ENCODE measurements at regions not wholly inside any gene's neighbourhood (a gene's known extent, or its start where the extent isn't known, plus 50 kb on each side); places are given as distances from the start of the nearest gene placed in this dataset.
"Not testable (repeated sequence)": the region's sequence is repeated elsewhere in the genome, so short reads cannot be mapped to it uniquely, and the experiment has no call there.

DNA sequence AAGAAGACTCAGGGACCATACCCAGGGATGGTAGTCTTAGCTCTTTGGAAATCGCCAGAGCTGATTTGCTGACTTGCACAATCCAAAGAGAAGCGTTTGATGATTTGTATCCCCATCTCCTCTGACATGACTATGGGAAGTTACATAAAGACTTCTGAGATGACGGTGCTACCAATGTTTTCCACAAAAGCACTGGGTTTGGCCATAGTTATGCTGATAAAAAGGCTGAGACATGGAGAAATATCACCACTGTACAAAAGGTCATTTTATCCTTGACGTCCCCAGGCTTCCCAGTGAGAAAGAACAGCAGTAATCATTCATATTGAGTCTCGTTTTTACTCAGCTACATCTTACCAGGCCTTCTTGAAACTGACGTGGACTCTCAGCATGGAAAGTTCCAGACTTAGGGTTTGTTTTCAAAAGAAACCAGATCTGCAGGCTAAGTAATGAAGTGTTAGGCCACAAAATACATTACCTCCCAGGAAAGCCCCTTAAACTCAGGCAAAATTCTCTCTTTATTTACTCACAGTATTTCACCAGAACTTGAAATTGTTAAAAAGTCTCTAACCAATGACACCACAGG is 370.3 kb upstream of the JARID2 start:
- no peak for DNase-seq (ENCODE audit: low read depth)

DNA sequence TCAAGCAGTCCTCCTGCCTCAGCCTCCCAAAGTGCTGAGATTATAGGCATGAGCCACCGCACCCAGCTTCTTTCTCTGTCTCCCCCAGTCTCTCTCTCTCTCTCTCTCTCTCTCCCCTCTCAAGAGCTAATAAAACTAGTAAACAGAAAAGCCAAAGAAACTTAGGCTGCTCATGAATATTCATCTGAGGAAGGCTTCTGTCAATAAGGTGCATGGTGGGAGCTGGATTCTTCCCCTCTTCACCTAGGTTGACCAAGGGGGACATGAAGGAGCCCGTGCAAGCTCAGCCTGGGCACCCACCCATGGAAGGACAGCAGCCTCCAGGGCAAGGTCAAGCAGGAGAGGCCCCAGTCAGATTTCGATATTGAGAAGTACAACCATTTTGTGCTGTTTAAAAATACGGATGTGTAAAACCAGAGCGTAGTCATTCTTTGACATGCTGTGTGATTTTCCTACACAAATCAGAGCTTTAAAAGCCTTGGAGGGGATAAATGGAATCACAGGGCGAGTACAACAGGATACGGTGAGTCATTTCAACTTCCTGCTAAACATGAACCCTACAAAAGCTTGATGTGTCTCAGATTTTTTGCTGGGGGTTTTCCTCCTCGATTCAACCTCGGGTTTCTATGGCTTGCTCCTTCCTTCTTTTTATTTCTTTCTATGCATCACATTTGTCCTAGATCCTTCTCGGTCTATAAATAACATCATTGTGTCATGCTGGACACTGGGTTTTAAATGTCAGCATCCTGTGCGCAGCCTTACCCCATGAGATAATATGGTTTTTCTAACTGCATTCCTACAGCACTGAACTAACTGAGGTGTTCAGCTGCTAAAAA is 368.9 kb upstream of the JARID2 start:
- DNase-seq (ENCODE audit: low read depth), result no peak

DNA sequence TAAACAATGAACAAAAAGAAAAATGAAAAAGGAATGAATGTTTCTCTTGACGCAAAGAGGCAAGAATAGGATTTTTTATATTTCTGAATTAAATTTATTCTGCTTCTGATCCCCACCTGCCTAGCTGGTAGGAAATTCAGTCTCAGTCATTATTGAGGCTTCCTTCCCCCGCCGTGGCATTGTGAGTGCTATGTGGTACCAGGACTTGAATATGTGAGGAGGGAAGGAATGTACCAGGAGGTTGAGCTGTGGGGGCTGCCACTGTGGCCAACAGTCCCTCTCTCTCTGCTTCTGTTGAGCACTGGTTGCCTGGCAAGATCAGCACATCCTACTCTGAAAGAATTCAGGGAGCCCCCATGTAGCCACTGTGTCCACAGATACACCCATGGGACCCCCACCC is 368.1 kb upstream of the JARID2 start:
- no peak for DNase-seq (ENCODE audit: low read depth)

DNA sequence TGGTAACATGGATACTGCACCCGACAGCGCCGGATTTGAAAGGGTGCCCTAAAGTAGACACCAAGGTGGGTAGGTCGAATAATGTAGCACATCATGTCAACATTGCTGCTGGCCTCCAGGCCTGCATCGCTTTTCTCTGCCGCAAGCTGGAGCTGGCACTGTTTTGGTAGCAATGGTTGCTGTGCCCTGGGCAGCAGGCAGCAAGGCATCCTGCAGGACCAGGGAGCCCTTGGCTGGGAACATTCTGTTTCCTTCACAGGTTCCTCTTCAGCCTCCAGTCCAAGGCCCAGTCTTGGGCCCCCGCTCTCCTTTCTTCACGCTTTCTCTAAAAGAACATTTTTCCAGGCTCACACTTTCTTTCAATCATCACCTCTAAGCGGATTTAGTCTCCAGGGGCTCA is 365.8 kb upstream of the JARID2 start:
- no peak for DNase-seq (ENCODE audit: low read depth)

DNA sequence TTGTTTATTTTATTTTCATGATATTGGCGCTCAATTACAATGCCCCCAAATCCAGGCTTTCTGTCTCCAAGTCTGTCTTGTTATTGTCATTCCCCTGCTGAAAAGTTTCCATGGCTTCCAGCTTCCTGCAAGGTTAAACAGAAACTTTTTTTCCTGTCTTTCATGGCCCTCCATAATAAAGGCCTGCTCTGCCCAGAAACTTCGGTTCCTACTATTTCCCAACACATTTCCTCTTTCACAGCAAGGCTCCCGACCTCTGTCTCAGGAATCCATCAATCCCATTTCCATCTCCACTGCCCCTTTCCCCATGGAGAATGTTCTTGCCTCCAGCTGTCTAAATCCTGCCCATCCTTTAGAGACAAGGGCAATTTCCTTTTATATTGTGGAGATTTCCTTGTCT is 365.2 kb upstream of the JARID2 start:
- no peak for DNase-seq (ENCODE audit: low read depth)

DNA sequence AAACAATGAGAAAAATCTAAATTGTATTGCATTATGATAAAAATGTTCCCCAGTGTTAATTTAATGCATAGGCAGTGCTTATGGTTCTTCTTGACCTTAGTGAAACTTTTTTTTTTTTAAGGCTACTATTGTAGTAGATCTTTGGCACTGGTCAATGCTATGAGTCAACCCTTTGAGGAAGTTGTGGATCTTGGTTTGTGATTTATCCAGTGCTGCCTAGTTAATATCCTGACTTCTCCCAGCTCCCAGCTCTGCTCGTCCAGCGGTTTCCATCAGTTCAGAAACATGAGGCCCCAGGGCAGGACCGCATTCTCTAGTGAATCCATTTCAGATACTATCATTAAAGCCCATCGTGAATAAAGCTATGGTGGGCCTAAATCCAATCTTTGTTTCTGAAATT is 364.5 kb upstream of the JARID2 start:
- no peak for DNase-seq (ENCODE audit: low read depth)

DNA sequence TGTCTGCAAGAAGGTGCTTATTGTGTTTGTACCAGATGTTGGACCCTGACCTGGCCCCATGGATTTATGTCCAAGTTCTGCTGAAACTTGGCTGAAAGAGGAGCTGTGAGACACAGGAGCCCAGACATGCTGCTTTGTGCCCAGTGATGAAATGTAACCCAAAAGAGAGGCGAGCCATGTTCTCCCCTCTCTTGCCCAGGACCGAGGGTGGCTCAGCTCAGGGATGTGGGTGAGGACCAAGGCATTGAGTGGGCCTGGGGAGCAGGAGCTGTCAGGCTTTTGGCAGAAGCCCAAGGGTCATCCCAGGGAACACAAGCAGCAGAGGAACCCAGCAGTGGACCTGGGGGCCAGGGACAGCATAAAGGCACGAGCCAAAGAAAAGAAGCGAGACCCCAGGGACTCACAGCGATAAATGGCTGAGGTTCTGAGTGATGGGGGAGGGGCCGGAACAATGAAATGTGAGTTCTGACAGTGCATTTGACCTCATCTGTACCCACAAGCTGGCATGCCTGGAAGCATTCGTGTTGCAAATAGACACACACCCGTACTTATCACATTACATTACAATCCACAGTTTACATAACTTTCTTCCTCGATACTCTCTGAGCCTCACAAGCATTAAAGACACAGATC is 363.4 kb upstream of the JARID2 start:
- no peak for DNase-seq (ENCODE audit: low read depth)

DNA sequence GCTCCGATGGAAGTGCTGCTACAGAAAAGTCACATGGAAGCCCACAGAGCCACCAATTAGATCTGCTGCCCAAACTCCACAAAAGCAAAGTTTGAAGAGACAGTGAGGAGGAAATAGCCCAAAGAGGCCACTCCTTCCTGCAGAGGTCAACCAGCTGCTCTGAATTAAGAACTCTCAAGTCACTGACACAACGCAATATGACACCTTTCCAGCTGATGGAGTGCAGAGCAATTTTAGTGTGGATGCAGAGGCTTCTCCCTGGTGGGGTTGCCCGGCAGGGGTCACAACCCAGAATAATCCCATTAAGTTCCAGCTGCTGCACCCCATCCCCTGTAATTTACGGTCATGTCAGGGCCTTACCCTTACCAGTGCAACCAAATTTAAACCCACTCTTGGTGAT is 361.9 kb upstream of the JARID2 start:
- DNase-seq (ENCODE audit: low read depth), result no peak

DNA sequence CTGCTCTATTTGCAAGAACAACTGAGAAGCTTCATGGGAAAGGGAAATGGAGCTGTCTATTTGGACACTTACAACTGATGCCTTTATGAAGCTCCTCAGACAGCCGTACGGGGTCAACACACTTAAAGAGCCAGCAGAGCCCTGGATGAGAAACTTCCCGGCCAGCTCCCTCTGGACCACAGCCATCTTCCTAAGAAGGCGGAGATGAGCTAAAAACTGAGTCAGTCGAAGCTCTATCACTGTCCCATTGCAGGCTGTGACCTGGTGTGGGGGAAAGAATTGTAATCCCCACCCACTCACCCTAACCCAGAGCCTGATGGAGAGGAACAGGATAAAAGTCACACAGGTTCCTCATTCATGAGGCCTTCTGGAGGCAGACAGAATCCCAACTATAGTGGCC is 360.4 kb upstream of the JARID2 start:
- no peak for DNase-seq (ENCODE audit: low read depth)

DNA sequence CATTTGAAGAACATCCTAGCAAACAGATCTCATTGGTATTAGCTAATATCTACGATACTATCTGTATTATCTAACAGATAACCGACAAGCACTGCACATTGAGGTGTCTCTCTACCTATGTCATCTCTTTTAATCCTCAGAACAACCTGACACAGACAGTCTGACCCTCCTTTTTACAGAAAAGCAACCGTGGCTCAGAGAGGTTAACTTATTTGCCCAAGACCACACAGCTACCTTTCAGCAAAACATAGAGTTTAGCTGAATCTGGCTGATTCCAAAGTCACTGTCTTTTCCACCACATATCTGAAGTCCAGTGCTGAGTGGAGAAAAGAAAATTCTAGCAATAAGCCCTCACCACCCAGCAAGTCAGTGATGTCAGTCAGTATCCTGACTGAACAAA is 358.7 kb upstream of the JARID2 start:
- no peak for DNase-seq (ENCODE audit: low read depth)

DNA sequence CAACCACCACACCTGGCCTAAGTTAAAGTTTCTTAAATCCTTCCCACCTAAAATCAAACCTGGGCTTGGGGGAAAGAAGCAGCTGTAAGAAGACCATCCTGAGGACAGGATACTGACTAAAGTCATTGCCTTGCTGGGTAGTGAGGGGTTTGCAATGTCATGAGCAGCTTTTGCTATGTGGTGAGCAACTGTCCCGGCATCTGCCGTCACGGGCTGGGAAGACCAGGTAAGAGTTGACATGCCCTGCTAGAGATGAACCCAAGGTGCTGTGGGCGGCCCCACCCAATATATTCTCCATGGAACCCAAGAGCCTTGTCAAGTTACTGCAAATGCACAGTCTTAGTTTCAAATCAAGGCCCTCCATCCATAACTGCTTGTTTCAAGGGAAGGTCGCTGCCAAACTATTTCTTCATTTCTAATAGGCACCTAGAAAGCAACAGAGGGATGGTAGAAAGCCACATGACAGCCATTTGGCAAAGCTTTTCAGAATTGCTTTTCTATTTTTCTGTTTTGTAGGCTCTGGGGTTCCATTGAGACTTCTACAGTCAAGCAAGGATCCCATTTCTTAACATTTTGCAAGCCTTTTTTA is 357.8 kb upstream of the JARID2 start:
- DNase-seq (ENCODE audit: low read depth), result no peak

DNA sequence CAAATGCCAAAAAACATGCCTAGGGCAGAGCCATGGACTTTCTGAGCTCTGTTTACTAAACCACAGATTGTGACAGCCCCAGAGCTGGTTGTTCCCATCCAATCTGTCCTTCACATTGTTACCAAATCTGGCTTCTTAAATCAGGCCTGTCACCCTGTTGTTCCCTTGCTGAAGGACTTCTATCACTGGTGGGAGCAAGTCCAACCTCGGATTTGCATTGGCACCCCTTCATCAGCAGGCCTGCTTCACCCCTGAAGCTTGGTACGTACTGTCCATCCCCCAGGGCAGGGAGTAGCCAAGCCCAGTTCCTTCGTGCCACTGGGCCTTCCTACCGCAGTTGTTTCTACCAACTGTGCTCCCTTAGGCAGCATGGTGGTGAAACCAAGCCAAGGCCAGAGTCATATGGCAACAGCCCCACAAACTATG is 357.3 kb upstream of the JARID2 start:
- no peak for DNase-seq (ENCODE audit: low read depth)

DNA sequence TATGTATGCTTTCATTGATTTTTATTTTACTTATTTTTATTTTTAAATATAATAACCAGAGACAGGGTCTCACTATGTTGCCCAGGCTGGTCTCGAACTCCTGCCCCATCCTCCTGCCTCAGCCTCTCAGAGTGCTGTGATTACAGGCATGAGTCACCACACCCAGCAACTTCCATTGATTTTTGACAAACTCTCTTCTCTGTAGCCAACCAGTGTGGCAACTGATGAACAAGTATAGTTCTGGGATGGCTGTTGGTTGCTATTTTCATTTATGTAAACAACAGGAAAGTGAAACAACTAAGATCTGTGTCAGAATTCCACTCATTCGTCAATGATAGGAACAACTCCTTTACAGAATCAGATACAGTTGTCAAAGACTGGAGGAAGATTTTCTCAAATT is 356.7 kb upstream of the JARID2 start:
- no peak for DNase-seq (ENCODE audit: low read depth)

DNA sequence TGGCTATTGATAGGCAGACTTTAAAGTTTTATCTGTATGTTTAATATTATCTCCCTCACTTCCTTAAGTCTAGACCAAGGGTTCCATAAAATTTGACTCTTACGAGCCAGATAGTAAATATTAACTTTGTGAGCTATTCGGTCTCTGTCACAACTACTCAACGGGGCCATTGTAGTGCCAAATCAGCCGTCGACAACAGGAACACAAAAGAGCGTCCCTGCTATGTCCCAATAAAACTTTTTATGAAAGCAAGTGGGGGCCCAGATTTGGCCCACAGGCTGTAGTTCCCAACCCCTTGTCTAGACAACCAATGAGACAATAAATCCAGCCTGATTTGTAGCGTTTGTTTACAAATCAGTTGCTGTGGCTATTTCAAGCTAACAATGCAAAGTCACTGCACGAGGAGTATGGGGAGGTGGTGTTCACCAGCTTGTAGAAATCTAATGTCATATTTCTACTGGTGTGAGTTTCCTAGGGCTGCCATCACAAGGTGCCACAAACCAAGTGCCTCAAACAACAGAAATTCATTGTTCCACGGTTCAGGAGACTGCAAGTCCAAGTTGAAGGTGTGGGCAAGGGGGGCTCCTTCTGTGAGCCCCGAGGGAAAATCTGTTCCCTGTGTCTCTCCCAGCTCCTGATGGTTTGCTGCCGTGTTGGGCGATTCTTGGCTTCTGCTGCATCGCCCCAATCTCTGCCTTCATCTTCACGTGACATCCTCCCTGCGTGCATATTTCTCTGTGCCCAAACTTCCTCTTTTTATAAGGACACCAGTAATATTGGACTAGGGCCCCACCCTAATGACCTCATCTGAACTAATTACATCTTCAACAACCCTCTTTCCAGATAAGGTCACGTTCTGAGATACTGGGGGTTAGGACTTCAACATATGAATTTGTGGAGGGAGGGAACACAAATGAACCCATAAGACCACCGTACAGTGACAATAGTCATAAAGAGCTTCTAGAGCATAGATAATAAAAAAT is 356.0 kb upstream of the JARID2 start:
- no peak for DNase-seq (ENCODE audit: low read depth)

DNA sequence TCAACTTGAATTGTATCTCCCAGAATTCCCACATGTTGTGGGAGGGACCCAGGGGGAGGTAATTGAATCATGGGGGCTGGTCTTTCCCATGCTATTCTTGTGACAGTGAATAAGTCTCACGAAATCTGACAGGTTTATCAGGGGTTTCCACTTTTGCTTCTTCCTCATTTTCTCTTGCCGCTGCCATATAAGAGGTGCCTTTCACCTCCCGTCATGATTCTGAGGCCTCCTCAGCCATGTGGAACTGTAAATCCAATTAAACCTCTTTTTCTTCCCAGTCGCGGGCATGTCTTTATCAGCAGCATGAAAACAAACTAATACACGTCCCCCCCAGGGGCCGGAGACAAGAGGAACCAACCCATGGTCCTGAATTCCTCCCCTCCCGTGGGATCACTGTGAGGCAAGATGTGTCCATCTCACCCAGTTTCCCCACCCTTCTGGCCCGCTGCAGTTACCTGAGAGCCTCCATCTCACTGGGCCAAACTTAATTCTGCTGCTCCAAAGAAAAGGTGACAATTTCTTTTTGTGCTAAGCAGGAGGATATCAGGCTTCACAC is 354.0 kb upstream of the JARID2 start:
- DNase-seq (ENCODE audit: low read depth), result not testable (repeated sequence)

DNA sequence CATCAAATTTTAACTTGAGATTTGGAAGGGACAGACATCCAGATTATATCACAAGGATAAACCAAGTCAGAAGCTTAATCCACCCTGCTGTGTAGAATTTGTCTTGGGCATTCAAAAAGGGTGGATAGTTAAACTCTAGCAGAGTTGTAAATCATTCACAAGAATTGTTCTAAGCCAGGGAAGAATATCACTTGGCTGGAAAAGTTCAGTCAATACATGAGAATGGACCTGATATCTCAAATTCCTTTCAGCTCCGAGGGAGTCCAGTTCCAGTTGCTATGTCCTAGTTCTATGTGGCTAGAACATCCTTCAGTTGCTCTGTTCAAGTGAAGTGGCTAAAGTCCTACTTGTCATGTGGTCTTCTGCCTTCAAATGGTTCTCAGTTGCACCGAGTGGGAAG is 351.8 kb upstream of the JARID2 start:
- DNase-seq (ENCODE audit: low read depth), result no peak

DNA sequence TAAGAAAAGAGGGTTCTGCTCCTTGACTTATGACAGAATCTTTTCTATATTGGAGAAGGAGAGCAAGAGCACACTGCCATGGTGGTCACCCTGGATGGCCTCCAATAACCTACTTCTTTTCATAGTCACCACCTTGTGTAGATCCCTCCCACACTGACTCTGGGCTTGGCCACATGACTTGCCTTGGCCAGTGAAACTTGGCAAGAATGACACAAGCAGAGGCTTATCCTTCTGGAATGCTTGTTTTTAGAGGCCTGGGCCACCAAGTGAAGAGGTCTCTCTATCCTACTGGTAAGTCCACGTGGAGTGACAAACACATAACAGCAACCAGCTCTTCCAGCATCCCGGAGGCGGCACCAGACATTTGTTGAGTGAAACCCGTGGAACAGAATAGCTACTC is 349.4 kb upstream of the JARID2 start:
- no peak for DNase-seq (ENCODE audit: low read depth)

DNA sequence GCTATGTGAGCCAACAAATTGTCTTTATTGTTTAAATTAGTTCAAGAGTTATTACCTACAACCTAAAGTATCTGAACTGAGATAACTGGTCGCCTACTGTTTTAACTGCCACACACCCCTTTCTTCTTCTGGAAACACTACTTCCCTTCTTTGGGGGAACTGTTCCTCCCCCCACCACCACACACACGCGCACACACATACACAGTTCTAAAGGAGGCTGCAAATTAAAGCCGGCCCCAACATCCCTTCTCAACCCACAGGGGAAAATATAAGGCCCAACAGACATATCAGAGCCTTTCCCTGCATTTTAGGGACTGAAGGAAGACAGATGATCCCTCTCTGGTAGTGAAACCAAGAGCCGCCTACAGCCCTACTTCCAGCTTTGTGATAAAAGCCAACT is 348.0 kb upstream of the JARID2 start:
- no peak for DNase-seq (ENCODE audit: low read depth)

DNA sequence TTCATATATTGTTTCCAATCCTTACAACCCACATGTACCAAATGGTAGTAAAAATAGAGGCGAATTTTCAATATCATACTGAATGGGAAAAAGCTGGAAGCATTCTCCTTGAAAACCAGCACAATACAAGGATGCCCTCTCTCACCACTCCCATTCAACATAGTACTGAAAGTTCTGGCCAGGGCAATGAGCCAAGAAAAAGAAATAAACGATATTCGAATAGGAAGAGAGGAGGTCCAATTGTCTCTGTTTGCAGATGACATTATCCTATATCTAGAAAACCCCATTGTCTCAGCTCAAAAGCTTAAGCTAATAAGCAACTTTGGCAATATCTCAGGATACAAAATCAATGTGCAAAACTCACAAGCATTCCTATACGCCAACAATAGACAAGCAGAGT is 346.4 kb upstream of the JARID2 start:
- not testable (repeated sequence) for DNase-seq (ENCODE audit: low read depth)

DNA sequence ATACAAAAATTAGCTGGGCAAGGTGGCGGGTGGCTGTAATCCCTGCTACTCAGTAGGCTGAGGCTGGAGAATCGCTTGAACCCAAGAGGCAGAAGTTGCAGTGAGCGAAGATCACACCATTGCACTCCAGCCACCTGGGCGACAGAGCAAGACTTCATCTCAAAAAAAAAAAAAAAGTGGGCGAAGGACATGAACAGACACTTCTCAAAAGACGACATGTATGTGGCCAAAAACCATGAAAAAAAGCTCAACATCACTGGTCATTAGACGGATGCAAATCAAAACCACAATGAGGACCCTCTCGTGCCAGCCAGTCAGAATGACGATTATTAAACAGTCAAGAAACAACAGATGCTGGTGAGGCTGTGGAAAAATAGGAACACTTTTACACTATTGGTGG is 344.9 kb upstream of the JARID2 start:
- no peak for DNase-seq (ENCODE audit: low read depth)

DNA sequence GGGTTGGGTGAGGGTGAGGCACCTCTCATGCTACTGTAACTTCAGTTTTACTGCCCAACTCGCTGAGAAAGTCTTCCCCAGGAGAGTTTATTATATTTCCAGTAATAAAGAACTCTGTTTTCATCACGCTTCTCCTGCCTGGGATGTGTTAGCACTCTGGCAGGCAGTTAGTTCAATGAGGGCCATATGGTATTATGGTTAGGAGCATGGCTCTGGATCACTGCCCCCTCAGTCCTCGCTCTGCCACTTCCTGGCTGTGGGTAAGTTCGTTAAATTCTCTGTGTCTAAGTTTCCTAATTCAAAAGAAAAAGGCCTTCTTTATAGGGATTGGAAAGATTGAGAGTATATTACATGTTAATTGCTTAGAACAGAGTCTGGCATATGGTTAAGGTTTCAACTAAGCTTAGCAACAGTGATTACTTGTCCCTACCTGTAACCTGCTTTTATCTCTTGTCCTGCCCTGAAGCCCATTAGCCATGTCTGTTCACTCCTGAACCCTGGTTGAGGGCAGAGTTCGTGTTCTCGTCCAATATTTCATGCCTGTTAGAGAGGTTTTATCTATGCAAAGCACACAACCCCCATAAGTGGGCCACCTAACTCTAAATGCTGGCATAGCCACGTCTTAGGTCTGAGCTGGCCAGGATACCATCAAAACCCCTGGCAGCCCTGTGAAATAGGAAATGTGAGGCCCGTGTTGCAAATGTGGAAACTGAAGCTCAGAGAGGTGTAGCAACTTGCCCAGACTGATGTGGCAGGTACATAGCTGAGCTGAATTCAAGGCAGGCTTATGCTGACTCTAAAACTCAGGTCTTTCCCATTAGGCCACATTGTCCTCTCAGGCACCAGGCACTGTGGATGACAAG is 342.5 kb upstream of the JARID2 start:
- DNase-seq (ENCODE audit: low read depth), result no peak
